ENCODE measurements at regions not wholly inside any gene's neighbourhood (a gene's known extent, or its start where the extent isn't known, plus 50 kb on each side); places are given as distances from the start of the nearest gene placed in this dataset.

GRCh38 chr5:93320920-93321445 lies 260.0 kb downstream of the NR2F1-AS1 start:
- TF ChIP-seq, protein P1, sequence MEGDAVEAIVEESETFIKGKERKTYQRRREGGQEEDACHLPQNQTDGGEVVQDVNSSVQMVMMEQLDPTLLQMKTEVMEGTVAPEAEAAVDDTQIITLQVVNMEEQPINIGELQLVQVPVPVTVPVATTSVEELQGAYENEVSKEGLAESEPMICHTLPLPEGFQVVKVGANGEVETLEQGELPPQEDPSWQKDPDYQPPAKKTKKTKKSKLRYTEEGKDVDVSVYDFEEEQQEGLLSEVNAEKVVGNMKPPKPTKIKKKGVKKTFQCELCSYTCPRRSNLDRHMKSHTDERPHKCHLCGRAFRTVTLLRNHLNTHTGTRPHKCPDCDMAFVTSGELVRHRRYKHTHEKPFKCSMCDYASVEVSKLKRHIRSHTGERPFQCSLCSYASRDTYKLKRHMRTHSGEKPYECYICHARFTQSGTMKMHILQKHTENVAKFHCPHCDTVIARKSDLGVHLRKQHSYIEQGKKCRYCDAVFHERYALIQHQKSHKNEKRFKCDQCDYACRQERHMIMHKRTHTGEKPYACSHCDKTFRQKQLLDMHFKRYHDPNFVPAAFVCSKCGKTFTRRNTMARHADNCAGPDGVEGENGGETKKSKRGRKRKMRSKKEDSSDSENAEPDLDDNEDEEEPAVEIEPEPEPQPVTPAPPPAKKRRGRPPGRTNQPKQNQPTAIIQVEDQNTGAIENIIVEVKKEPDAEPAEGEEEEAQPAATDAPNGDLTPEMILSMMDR (IDR thresholded peaks at IDR 0.05) = no peak
- TF ChIP-seq POLR2A (IDR thresholded peaks at IDR 0.05) = no peak

Measured in heart left ventricle (tissue), 13 donors.